GM12878 (cell line): ENCODE measurements at regions not wholly inside any gene's neighbourhood (a gene's known extent, or its start where the extent isn't known, plus 50 kb on each side); places are given as distances from the start of the nearest gene placed in this dataset.

Source experiments
- CTCF ChIP-seq, 3 experiments: IDR thresholded peaks in 2 of 3; conservative IDR thresholded peaks in 1 of 3; 2 replicates each; pipeline ENCODE4 v1.5.1; 2011; ENCODE audit warnings: low read depth in 3 of 3, low read length in 3 of 3, mild to moderate bottlenecking in 3 of 3, control low read depth in 2 of 3, moderate library complexity in 2 of 3, inconsistent platforms in 1 of 3, mixed read lengths in 1 of 3; ENCODE audit not compliant: control insufficient read depth in 2 of 3, insufficient read depth in 1 of 3; ENCODE audit errors: extremely low read depth in 1 of 3
- ETV6 ChIP-seq, 2 experiments: fragments of 450-650 bp in 1 of 2; IDR thresholded peaks in 1 of 2; conservative IDR thresholded peaks in 1 of 2; 2 replicates each; pipeline ENCODE4 v1.6.1; 2014; ENCODE audit warnings: antibody characterized with exemption in 1 of 2, borderline replicate concordance in 1 of 2, low read depth in 1 of 2, mild to moderate bottlenecking in 1 of 2, moderate library complexity in 1 of 2
- JUND ChIP-seq: IDR thresholded peaks from 2 replicates; pipeline ENCODE4 v1.6.1; 2012; ENCODE audit warnings: low read depth, mild to moderate bottlenecking, low read length, improper control_type of control experiment, moderate library complexity
- SP1 ChIP-seq: IDR thresholded peaks from one replicate; pipeline ENCODE4 v1.6.1; 2011; ENCODE audit warnings: low read depth, low read length
- TCF12 ChIP-seq: IDR thresholded peaks from 2 replicates; pipeline ENCODE4 v1.6.1; 2011; ENCODE audit warnings: low read depth, mild to moderate bottlenecking, low read length

GRCh38 chr2:6671913-6672312 lies 193.8 kb downstream of the CMPK2 start:
- no peak for TF ChIP-seq CTCF (IDR thresholded peaks at IDR 0.05 in 2 of 3, conservative IDR thresholded peaks at IDR 0.05 in 1 of 3; ENCODE audit: control insufficient read depth in 2 of 3, extremely low read depth in 1 of 3, insufficient read depth in 1 of 3, low read depth in 3 of 3, low read length in 3 of 3)
- TF ChIP-seq TCF12, result no peak
- no peak for TF ChIP-seq SP1
- no peak for TF ChIP-seq ETV6 (conservative IDR thresholded peaks at IDR 0.05 in 1 of 2, IDR thresholded peaks at IDR 0.05 in 1 of 2; ENCODE audit: borderline replicate concordance in 1 of 2, low read depth in 1 of 2)
- TF ChIP-seq JUND, result no peak
